GM12873 (cell line): ENCODE measurements at regions not wholly inside any gene's neighbourhood (a gene's known extent, or its start where the extent isn't known, plus 50 kb on each side); places are given as distances from the start of the nearest gene placed in this dataset.

ENCODE experiments used
- TF ChIP-seq, protein P1 (sequence below): IDR thresholded peaks from 2 replicates; pipeline ENCODE4 v1.5.1; 2012; ENCODE audit warnings: low read depth, mild to moderate bottlenecking, moderate library complexity, low read length, control low read depth; ENCODE audit not compliant: insufficient read depth; ENCODE audit errors: missing control alignments

- TF ChIP-seq, protein P1, sequence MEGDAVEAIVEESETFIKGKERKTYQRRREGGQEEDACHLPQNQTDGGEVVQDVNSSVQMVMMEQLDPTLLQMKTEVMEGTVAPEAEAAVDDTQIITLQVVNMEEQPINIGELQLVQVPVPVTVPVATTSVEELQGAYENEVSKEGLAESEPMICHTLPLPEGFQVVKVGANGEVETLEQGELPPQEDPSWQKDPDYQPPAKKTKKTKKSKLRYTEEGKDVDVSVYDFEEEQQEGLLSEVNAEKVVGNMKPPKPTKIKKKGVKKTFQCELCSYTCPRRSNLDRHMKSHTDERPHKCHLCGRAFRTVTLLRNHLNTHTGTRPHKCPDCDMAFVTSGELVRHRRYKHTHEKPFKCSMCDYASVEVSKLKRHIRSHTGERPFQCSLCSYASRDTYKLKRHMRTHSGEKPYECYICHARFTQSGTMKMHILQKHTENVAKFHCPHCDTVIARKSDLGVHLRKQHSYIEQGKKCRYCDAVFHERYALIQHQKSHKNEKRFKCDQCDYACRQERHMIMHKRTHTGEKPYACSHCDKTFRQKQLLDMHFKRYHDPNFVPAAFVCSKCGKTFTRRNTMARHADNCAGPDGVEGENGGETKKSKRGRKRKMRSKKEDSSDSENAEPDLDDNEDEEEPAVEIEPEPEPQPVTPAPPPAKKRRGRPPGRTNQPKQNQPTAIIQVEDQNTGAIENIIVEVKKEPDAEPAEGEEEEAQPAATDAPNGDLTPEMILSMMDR: no peak
These were observed 132.2 kb upstream of the PRICKLE2 start for GRCh38 chr3:64357481-64357880.

GRCh38 chr3:64355401-64355807 lies 130.1 kb upstream of the PRICKLE2 start:
- TF ChIP-seq, protein P1: no peak

- TF ChIP-seq, protein P1: no peak
These were observed 129.7 kb upstream of the PRICKLE2 start for GRCh38 chr3:64354956-64355355.

- TF ChIP-seq, protein P1: no peak
These were observed 129.0 kb upstream of the PRICKLE2 start for GRCh38 chr3:64354221-64354620.

GRCh38 chr3:64353226-64353625 lies 128.0 kb upstream of the PRICKLE2 start:
- TF ChIP-seq, protein P1: no peak

DNA sequence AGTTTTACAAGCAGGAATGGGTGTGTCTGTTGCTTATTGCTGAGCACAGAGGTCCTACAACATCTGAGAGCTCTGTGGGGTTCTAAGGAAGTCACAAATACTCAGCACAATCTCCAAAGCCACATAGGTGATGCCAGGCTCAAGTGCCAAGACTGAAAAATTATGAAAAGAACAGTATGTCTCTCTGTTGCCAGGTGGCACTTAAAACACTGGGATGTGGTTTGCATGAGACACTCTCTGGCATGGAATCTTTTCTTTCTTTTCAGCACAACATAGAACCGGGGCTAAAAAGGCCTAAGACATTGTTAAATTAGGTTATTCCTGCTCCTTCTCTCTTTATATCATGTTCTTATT lies 127.3 kb upstream of the PRICKLE2 start:
- TF ChIP-seq, protein P1: no peak

DNA sequence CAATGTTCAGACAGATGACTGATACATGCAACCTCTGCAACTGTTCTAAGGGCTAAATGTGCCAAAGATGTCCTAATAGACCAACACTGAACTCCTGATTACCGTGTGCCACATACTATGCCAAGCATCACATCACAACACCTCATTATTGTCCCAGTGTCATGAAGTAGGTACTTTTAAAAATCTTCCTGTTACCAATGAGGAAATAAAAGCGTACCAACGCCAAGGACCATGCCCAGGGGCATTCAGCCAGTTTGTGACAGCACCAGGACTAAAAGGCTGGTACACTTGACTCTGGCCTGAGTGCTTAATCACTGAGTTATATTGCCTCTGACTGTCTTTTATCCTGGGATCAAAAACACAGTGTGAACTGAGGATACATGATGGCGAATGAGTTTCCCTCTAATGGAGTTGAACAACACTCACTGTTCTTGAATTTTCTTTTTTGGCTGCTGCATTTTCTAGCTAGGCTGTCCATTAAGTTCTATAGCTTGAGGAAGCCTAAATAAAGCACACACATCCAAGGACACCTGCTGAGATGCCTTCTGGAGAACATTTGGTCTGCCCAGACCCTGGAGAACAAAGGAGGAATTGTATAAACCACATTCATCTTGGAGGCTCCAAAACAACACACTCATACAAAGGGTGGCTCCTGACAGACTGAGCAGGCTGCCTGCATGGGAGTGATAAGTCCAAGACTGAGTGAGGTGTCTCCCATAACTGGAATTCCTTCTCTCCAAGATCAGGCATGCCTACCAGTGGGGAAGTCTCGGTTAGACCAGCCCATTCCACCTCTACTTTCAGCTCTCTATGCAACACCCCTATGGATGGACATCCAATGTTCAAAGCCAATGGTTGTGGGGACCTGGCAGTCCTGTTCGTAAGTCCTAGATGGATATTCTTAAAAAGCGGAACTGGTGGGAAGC lies 126.7 kb upstream of the PRICKLE2 start:
- TF ChIP-seq, protein P1: no peak
